ENCODE measurements at regions not wholly inside any gene's neighbourhood (a gene's known extent, or its start where the extent isn't known, plus 50 kb on each side); places are given as distances from the start of the nearest gene placed in this dataset.

DNA sequence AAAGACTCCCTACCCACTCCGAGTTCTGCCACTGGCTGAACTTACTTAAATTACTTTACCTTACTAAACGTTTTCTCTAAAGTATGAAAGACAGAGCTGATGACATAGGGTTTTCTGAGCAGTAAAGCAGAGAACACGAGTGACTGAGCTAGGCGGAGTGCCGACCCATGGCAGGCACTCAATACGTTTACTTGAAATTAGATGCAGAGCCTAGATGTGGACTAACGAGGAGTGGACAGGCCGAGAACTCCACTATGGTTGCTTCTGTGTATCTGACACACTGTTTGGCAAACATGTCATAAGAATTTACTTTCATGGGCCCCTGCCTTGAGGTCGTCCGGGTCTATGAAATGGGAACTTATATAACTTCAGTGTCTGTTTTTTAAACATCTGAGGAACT lies 471.0 kb downstream of the STK39 start:
- POLR2A ChIA-PET, result no interaction called here
- H3K4me3 Mint-ChIP-seq, result no peak overlapping the region
- H3K27me3 Mint-ChIP-seq, result no peaks in the 10 kb centered on the region
- no peak for DNase-seq
- CTCF ChIA-PET, result no interaction called here
- no peak overlapping the region for H3K27ac Mint-ChIP-seq
- no peaks in the 10 kb centered on the region for H3K36me3 Mint-ChIP-seq (ENCODE audit: low read depth)
- no peaks in the 10 kb centered on the region for H3K9me3 Mint-ChIP-seq
- no peaks in the 10 kb centered on the region for H3K4me1 Mint-ChIP-seq

DNA sequence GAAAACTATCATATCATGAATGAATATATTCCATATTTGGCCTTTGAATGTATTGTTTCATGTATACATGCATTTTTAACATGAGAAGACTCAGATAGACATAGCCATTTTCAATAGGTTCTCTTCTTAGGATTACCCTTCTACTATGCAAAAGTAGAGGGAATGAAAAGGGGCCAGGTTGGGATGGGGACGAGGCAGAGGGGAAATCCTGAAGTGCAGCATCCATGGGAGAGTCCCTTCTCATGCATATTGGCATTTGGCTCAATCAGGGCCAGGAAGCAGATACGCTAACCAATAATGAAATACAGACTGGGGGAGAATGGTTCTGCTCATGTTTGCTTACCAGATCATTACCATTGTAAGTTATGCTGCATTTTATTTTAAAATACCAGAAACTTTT lies 475.8 kb downstream of the STK39 start:
- ChIA-PET POLR2A (no interaction called here), CTCF (no interaction called here)
- DNase-seq, result no peak
- Mint-ChIP-seq H3K4me1 (no peaks in the 10 kb centered on the region), H3K27ac (no peak overlapping the region), H3K36me3 (ENCODE audit: low read depth) (no peaks in the 10 kb centered on the region), H3K4me3 (no peak overlapping the region), H3K27me3 (no peaks in the 10 kb centered on the region), H3K9me3 (no peaks in the 10 kb centered on the region)

- no peak overlapping the region for H3K4me3 Mint-ChIP-seq
- no peaks in the 10 kb centered on the region for H3K4me1 Mint-ChIP-seq
- ChIA-PET CTCF (no interaction called here), POLR2A (no interaction called here)
- no peak for DNase-seq
- no peak overlapping the region for H3K27ac Mint-ChIP-seq
- no peaks in the 10 kb centered on the region for H3K27me3 Mint-ChIP-seq
- H3K36me3 Mint-ChIP-seq (ENCODE audit: low read depth), result no peaks in the 10 kb centered on the region
- no peaks in the 10 kb centered on the region for H3K9me3 Mint-ChIP-seq
Observed at GRCh38 chr2:167769020-167769419, 478.4 kb downstream of the STK39 start.

DNA sequence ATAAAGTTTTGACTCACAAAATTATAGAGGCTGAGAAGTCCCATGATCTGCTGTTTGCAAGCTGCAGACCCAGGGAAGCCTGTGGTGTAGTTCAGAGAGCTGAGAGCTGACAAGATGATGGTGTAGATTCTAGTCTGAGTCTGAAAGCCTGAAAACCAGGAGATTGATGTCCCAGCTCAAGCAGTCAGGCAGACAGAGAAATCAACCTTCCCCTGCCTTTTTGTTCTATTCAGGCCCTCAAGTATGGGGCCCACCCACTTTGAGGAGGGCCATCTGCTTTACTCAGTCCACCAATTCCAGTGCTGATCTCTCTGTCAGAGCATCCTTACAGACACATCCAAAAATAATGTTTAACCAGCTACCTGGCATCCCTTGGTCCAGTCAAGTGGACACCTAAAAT lies 479.6 kb downstream of the STK39 start:
- Mint-ChIP-seq H3K27ac (no peak overlapping the region), H3K36me3 (ENCODE audit: low read depth) (no peaks in the 10 kb centered on the region), H3K4me3 (no peak overlapping the region), H3K27me3 (peaks cover 1% of the 10 kb centered on the region), H3K9me3 (no peaks in the 10 kb centered on the region), H3K4me1 (no peaks in the 10 kb centered on the region)
- CTCF ChIA-PET, result interaction anchor here (1.0 kb wide), 1 partner anchor 127 kb away, joined by 3 read pairs; no protein-coding TSS in a partner anchor
- POLR2A ChIA-PET, result no interaction called here
- DNase-seq, result no peak

DNA sequence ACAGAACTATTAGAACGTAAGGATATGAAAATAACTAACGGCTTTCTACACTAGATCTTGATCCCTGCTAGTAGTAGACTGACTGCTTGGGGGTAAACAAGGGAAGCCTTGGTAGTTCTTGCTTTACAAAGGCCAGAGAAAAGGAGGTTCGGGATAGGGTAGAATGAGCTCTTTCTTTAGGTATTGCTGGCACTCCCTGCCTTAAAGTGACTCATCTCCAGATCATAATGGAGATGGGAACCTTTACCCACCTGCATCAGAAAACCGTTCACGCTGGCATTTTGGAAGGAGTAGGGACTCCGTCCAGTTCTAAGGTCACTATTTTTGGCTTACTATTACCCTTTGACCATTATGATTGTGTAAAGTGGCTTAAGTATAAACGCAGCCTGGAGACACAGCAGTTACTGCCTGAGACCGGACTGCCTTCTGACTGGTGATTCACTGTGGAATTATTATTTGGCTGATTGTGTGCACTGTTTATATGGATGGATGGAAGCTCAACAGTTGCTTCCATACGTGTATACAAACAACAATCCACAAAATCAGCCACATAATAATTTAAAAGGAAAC lies 482.5 kb downstream of the STK39 start:
- Mint-ChIP-seq H3K27me3 (peaks cover 1% of the 10 kb centered on the region), H3K4me3 (no peak overlapping the region), H3K9me3 (no peaks in the 10 kb centered on the region), H3K4me1 (no peaks in the 10 kb centered on the region), H3K36me3 (ENCODE audit: low read depth) (no peaks in the 10 kb centered on the region), H3K27ac (no peak overlapping the region)
- DNase-seq, result no peak
- POLR2A ChIA-PET, result no interaction called here
- CTCF ChIA-PET, result no interaction called here

GRCh38 chr2:167761465-167762136 lies 485.8 kb downstream of the STK39 start:
- ChIA-PET CTCF (no interaction called here), POLR2A (no interaction called here)

GRCh38 chr2:167759531-167759930 lies 487.9 kb downstream of the STK39 start:
- H3K9me3 Mint-ChIP-seq, result no peaks in the 10 kb centered on the region
- CTCF ChIA-PET, result interaction anchor here (0.6 kb wide), 1 partner anchor 473 kb away, joined by 3 read pairs; no protein-coding TSS in a partner anchor
- peaks cover 1% of the 10 kb centered on the region for H3K27me3 Mint-ChIP-seq
- no peaks in the 10 kb centered on the region for H3K36me3 Mint-ChIP-seq (ENCODE audit: low read depth)
- POLR2A ChIA-PET, result no interaction called here
- H3K4me3 Mint-ChIP-seq, result no peak overlapping the region
- no peak overlapping the region for H3K27ac Mint-ChIP-seq
- DNase-seq, result no peak
- no peaks in the 10 kb centered on the region for H3K4me1 Mint-ChIP-seq

More at GRCh38 chr2:167761465-167762136, 485.8 kb downstream of the STK39 start:
- no peak overlapping the region for H3K27ac Mint-ChIP-seq
- H3K4me1 Mint-ChIP-seq, result no peaks in the 10 kb centered on the region
- no peaks in the 10 kb centered on the region for H3K36me3 Mint-ChIP-seq (ENCODE audit: low read depth)
- no peaks in the 10 kb centered on the region for H3K9me3 Mint-ChIP-seq
- no peak for DNase-seq
- no peak overlapping the region for H3K4me3 Mint-ChIP-seq
- peaks cover 1% of the 10 kb centered on the region for H3K27me3 Mint-ChIP-seq

GRCh38 chr2:167758292-167758691 lies 489.1 kb downstream of the STK39 start:
- H3K27me3 Mint-ChIP-seq, result no peaks in the 10 kb centered on the region

GRCh38 chr2:167756446-167756845 lies 490.9 kb downstream of the STK39 start:
- ChIA-PET CTCF (no interaction called here), POLR2A (interaction anchor here (0.5 kb wide), 1 partner anchor 54 kb away, joined by 3 read pairs; no protein-coding TSS in a partner anchor)
- Mint-ChIP-seq H3K9me3 (no peaks in the 10 kb centered on the region), H3K27me3 (no peaks in the 10 kb centered on the region), H3K4me3 (no peak overlapping the region), H3K36me3 (ENCODE audit: low read depth) (no peaks in the 10 kb centered on the region), H3K4me1 (no peaks in the 10 kb centered on the region), H3K27ac (no peak overlapping the region)
- no peak for DNase-seq

More at GRCh38 chr2:167758292-167758691, 489.1 kb downstream of the STK39 start:
- Mint-ChIP-seq H3K27ac (no peak overlapping the region), H3K4me1 (no peaks in the 10 kb centered on the region), H3K9me3 (no peaks in the 10 kb centered on the region), H3K4me3 (no peak overlapping the region), H3K36me3 (ENCODE audit: low read depth) (no peaks in the 10 kb centered on the region)
- no peak for DNase-seq
- ChIA-PET CTCF (no interaction called here), POLR2A (no interaction called here)

DNA sequence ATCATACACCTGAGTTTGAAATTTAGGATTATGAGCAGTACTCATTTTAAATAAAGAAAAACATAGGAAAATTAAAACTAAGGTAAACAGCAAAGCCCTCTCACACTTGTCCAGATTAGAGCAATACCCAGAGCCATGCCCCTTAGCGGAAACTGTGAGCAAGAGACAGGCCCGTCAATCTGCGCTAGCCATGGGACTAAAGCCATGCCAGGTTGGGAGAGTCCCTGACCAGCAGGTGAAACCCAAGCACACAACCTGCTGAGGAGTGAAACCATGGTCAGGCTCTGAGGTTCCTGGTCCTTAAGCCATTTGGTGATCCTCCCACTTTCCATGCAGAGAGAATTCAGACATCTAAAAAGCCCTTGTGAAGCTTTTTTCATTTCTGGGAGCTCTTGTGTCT lies 494.3 kb downstream of the STK39 start:
- no peaks in the 10 kb centered on the region for H3K36me3 Mint-ChIP-seq (ENCODE audit: low read depth)
- no peak for DNase-seq
- H3K9me3 Mint-ChIP-seq, result no peaks in the 10 kb centered on the region
- no peak overlapping the region for H3K27ac Mint-ChIP-seq
- ChIA-PET CTCF (no interaction called here), POLR2A (no interaction called here)
- H3K4me1 Mint-ChIP-seq, result no peaks in the 10 kb centered on the region
- H3K27me3 Mint-ChIP-seq, result no peaks in the 10 kb centered on the region
- H3K4me3 Mint-ChIP-seq, result no peak overlapping the region

- H3K36me3 Mint-ChIP-seq (ENCODE audit: low read depth), result no peaks in the 10 kb centered on the region
- no peak for DNase-seq
- H3K9me3 Mint-ChIP-seq, result no peaks in the 10 kb centered on the region
- H3K27ac Mint-ChIP-seq, result no peak overlapping the region
- H3K27me3 Mint-ChIP-seq, result no peaks in the 10 kb centered on the region
- no peak overlapping the region for H3K4me3 Mint-ChIP-seq
- ChIA-PET POLR2A (no interaction called here), CTCF (no interaction called here)
- no peaks in the 10 kb centered on the region for H3K4me1 Mint-ChIP-seq
Observed at GRCh38 chr2:167752734-167753133, 494.7 kb downstream of the STK39 start.

DNA sequence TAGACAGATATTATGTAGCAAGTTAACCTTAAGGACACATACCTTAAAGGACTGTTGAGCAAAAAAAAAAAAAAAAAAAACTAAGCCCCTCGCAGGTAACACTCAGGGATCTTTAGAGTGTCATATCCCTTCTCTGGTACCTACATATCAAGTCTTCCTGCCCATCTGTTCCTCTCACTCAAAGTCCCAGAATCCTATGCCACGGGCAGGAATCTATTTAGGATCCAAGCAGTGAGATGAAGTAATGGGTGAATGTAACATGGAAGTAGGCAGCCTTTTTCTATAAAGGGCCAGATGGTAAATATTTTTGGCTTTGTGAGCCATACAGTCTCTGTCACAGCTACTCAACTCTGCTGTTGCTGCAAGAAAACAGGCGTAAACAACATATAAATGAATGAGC lies 496.7 kb downstream of the STK39 start:
- H3K27ac Mint-ChIP-seq, result no peak overlapping the region
- no peaks in the 10 kb centered on the region for H3K4me1 Mint-ChIP-seq
- no peaks in the 10 kb centered on the region for H3K9me3 Mint-ChIP-seq
- H3K36me3 Mint-ChIP-seq (ENCODE audit: low read depth), result no peaks in the 10 kb centered on the region
- DNase-seq, result no peak
- no peaks in the 10 kb centered on the region for H3K27me3 Mint-ChIP-seq
- ChIA-PET CTCF (no interaction called here), POLR2A (no interaction called here)
- H3K4me3 Mint-ChIP-seq, result no peak overlapping the region

DNA sequence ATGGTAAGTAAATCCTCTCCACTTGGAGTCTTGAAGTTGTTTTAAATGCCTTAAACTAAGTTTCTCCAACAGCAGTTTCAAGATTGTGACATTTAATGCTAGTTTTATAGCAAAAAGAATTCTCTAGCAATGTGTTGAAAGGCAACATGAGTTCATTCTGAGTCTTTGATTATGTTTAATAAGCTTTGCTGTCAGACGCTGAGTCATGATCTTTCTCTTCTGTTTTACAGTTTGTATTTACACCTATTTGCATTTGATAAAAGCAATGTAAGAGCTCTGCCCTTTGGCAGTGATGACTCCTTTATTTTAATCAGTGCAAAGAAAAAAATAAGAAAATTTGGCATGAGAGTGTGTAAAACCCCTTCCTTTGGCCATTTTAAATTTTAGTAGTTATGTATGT lies 497.7 kb downstream of the STK39 start:
- DNase-seq, result no peak
- Mint-ChIP-seq H3K36me3 (ENCODE audit: low read depth) (no peaks in the 10 kb centered on the region), H3K27me3 (no peaks in the 10 kb centered on the region), H3K9me3 (no peaks in the 10 kb centered on the region), H3K4me3 (no peak overlapping the region), H3K4me1 (no peaks in the 10 kb centered on the region), H3K27ac (no peak overlapping the region)
- ChIA-PET POLR2A (no interaction called here), CTCF (no interaction called here)

- no peaks in the 10 kb centered on the region for H3K27me3 Mint-ChIP-seq
- H3K27ac Mint-ChIP-seq, result no peak overlapping the region
- H3K36me3 Mint-ChIP-seq (ENCODE audit: low read depth), result no peaks in the 10 kb centered on the region
- DNase-seq, result no peak
- no peaks in the 10 kb centered on the region for H3K9me3 Mint-ChIP-seq
- no peaks in the 10 kb centered on the region for H3K4me1 Mint-ChIP-seq
- CTCF ChIA-PET, result no interaction called here
- POLR2A ChIA-PET, result no interaction called here
- no peak overlapping the region for H3K4me3 Mint-ChIP-seq
Observed at GRCh38 chr2:167749016-167749415, 498.4 kb downstream of the STK39 start.
